ENCODE measurements at regions not wholly inside any gene's neighbourhood (a gene's known extent, or its start where the extent isn't known, plus 50 kb on each side); places are given as distances from the start of the nearest gene placed in this dataset.
A peak's percentile ranks its signal among the peaks of the same experiment; 100 is the strongest.

GRCh38 chr10:43944381-43945093 is 295.9 kb upstream of the ZNF32 start:
- H2AFZ ChIP-seq (ENCODE audit: low read length, unreplicated experiment) = no peak overlapping the region
- no peak overlapping the region for H3K27ac ChIP-seq (ENCODE audit: low read depth, low read length)
- no peaks in the 10 kb centered on the region for H3K79me2 ChIP-seq (ENCODE audit: control insufficient read depth, insufficient read depth, low read length, unreplicated experiment)
- H3K36me3 ChIP-seq (ENCODE audit: insufficient read depth, low read length) = no peaks in the 10 kb centered on the region
- no peaks in the 10 kb centered on the region for H3K4me1 ChIP-seq (ENCODE audit: control insufficient read depth, insufficient read depth, low read length, unreplicated experiment)
- no peaks in the 10 kb centered on the region for H3K27me3 ChIP-seq (ENCODE audit: insufficient read depth, low read length)
- no peak overlapping the region for H3K4me3 ChIP-seq (ENCODE audit: low read depth, low read length)

- no peaks in the 10 kb centered on the region for H3K79me2 ChIP-seq (ENCODE audit: control insufficient read depth, insufficient read depth, low read length, unreplicated experiment)
- no peaks in the 10 kb centered on the region for H3K36me3 ChIP-seq (ENCODE audit: insufficient read depth, low read length)
- no peak overlapping the region for H2AFZ ChIP-seq (ENCODE audit: low read length, unreplicated experiment)
- no peaks in the 10 kb centered on the region for H3K4me1 ChIP-seq (ENCODE audit: control insufficient read depth, insufficient read depth, low read length, unreplicated experiment)
- H3K27ac ChIP-seq (ENCODE audit: low read depth, low read length) = no peak overlapping the region
- no peaks in the 10 kb centered on the region for H3K27me3 ChIP-seq (ENCODE audit: insufficient read depth, low read length)
- H3K4me3 ChIP-seq (ENCODE audit: low read depth, low read length) = no peak overlapping the region
These were observed 295.2 kb upstream of the ZNF32 start for GRCh38 chr10:43943818-43944360.

DNA sequence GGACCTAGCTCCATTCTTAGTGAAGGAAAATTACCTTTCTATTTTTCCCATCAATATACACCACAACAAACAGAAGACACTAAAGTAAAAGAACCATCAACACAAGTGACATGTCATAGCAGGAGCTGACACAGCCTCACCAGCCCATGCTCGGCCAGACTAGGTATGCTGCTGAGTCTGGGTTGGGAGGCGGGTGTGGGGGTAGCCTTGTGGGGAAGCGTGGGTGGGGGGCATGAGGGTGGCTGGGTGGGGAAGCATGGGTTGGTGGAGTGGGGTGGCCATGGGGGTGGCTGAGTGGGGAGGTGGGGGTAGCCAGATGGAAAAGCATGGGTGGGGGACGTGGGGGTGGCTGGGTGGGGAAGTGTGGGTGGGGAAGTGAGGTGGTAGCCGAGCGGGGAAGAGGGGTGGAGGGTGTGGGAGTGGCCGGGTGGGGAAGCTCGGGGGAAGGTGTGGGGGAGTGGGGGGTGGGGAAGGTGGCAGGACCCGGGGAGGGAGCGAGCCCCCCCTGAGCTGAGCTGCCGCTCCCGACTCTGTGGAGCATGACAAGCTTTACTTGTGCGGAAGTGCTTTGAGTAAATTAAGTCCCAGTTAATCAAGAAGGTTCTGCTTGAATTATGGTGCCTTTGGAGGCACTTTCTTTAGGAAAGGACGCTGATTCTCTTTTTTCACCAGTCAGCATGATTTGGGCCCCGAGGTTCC is 294.6 kb upstream of the ZNF32 start:
- no peak overlapping the region for H2AFZ ChIP-seq (ENCODE audit: low read length, unreplicated experiment)
- no peak overlapping the region for H3K27ac ChIP-seq (ENCODE audit: low read depth, low read length)
- no peak overlapping the region for H3K4me3 ChIP-seq (ENCODE audit: low read depth, low read length)
- H3K36me3 ChIP-seq (ENCODE audit: insufficient read depth, low read length) = no peaks in the 10 kb centered on the region
- no peaks in the 10 kb centered on the region for H3K27me3 ChIP-seq (ENCODE audit: insufficient read depth, low read length)
- no peaks in the 10 kb centered on the region for H3K4me1 ChIP-seq (ENCODE audit: control insufficient read depth, insufficient read depth, low read length, unreplicated experiment)
- H3K79me2 ChIP-seq (ENCODE audit: control insufficient read depth, insufficient read depth, low read length, unreplicated experiment) = no peaks in the 10 kb centered on the region

- H2AFZ ChIP-seq (ENCODE audit: low read length, unreplicated experiment) = no peak overlapping the region
- no peaks in the 10 kb centered on the region for H3K36me3 ChIP-seq (ENCODE audit: insufficient read depth, low read length)
- H3K4me3 ChIP-seq (ENCODE audit: low read depth, low read length) = no peak overlapping the region
- no peaks in the 10 kb centered on the region for H3K4me1 ChIP-seq (ENCODE audit: control insufficient read depth, insufficient read depth, low read length, unreplicated experiment)
- H3K79me2 ChIP-seq (ENCODE audit: control insufficient read depth, insufficient read depth, low read length, unreplicated experiment) = no peaks in the 10 kb centered on the region
- H3K27me3 ChIP-seq (ENCODE audit: insufficient read depth, low read length) = no peaks in the 10 kb centered on the region
- no peak overlapping the region for H3K27ac ChIP-seq (ENCODE audit: low read depth, low read length)
These were observed 293.6 kb upstream of the ZNF32 start for GRCh38 chr10:43942096-43942850.

DNA sequence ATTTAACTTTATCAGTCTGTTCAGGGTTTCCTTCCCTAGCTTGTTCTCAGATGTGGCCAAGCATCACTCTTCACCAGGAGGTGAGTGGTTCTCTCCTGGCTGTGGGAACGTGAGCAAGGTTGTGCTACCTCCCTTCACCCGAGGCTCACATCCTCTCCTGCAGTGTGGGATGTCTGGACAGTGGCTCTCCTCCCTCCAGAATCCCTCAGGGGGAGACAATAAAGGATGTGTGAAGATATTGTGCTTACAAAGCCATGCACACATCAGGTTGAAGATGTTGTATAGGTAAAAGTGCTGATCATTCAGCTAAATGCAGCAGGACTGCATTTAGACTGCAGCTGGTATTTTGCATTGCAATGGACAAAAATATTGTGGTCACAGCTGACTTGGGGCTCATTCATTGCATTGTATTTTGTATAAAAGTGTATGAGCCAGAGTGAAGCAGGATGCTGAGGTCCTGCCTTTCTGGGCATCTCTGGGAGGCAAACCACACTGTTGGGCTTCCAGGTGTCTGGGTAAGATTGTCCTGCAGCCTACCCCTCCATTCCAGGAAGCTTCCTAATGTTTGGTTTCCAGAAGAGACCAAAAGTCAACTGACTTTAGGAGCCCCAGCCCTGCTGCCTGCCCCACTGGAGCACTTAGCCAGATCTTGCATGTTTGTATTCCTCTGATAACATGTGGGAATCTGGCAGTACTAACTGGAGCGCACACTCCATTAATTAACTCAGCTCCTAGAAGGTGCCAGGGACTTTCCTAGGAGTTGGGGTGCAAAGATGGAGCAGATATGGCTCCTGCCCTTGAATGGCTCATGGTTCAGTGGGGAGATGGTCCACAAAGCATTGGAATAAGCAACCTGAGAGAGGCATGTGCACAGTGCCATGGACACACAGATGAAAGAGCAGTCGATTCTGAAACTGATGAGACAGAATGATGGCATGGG is 292.5 kb upstream of the ZNF32 start:
- Histone ChIP-seq H3K27me3 (ENCODE audit: insufficient read depth, low read length) (no peaks in the 10 kb centered on the region), H2AFZ (ENCODE audit: low read length, unreplicated experiment) (no peak overlapping the region), H3K79me2 (ENCODE audit: control insufficient read depth, insufficient read depth, low read length, unreplicated experiment) (no peaks in the 10 kb centered on the region), H3K4me1 (ENCODE audit: control insufficient read depth, insufficient read depth, low read length, unreplicated experiment) (no peaks in the 10 kb centered on the region), H3K27ac (ENCODE audit: low read depth, low read length) (no peak overlapping the region), H3K36me3 (ENCODE audit: insufficient read depth, low read length) (no peaks in the 10 kb centered on the region), H3K4me3 (ENCODE audit: low read depth, low read length) (no peak overlapping the region)

GRCh38 chr10:43939939-43940820 is 291.5 kb upstream of the ZNF32 start:
- Histone ChIP-seq H3K4me1 (ENCODE audit: control insufficient read depth, insufficient read depth, low read length, unreplicated experiment) (no peaks in the 10 kb centered on the region), H2AFZ (ENCODE audit: low read length, unreplicated experiment) (no peak overlapping the region), H3K36me3 (ENCODE audit: insufficient read depth, low read length) (no peaks in the 10 kb centered on the region), H3K27me3 (ENCODE audit: insufficient read depth, low read length) (no peaks in the 10 kb centered on the region), H3K79me2 (ENCODE audit: control insufficient read depth, insufficient read depth, low read length, unreplicated experiment) (no peaks in the 10 kb centered on the region), H3K27ac (ENCODE audit: low read depth, low read length) (no peak overlapping the region), H3K4me3 (ENCODE audit: low read depth, low read length) (no peak overlapping the region)

DNA sequence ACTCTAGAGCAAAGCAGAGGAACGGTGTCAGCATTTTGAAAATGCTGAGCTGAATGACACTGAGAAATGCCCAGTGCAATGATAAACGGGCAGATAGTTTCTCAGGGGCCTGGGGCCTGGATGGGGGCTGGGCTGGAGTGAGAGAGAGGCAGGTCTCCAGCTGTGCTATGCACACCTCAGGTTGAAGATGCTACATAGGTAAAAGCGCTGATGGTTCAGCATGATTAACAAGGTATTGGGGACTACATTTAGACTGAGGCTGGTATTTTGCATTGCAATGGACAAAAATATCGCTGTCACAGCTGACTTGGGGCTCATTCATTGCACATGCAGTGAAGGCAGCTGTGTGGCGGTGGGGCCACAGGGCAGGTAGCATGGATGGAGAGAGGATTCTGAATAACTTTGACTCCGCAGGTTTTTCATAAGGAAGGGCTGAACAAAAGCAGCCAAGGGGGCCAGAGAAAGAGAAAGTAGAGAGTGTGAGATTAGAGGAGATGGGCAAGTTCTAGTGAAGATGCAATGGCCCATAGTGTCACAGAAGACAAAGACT is 290.8 kb upstream of the ZNF32 start:
- Histone ChIP-seq H3K27me3 (ENCODE audit: insufficient read depth, low read length) (no peaks in the 10 kb centered on the region), H3K79me2 (ENCODE audit: control insufficient read depth, insufficient read depth, low read length, unreplicated experiment) (no peaks in the 10 kb centered on the region), H3K4me3 (ENCODE audit: low read depth, low read length) (no peak overlapping the region), H3K4me1 (ENCODE audit: control insufficient read depth, insufficient read depth, low read length, unreplicated experiment) (no peaks in the 10 kb centered on the region), H3K36me3 (ENCODE audit: insufficient read depth, low read length) (no peaks in the 10 kb centered on the region), H3K27ac (ENCODE audit: low read depth, low read length) (no peak overlapping the region), H2AFZ (ENCODE audit: low read length, unreplicated experiment) (no peak overlapping the region)

GRCh38 chr10:43938810-43939209 is 290.1 kb upstream of the ZNF32 start:
- Histone ChIP-seq H3K79me2 (ENCODE audit: control insufficient read depth, insufficient read depth, low read length, unreplicated experiment) (no peaks in the 10 kb centered on the region), H3K4me1 (ENCODE audit: control insufficient read depth, insufficient read depth, low read length, unreplicated experiment) (no peaks in the 10 kb centered on the region), H3K27ac (ENCODE audit: low read depth, low read length) (no peak overlapping the region), H3K36me3 (ENCODE audit: insufficient read depth, low read length) (no peaks in the 10 kb centered on the region), H2AFZ (ENCODE audit: low read length, unreplicated experiment) (no peak overlapping the region), H3K27me3 (ENCODE audit: insufficient read depth, low read length) (no peaks in the 10 kb centered on the region), H3K4me3 (ENCODE audit: low read depth, low read length) (no peak overlapping the region)

- H3K4me1 ChIP-seq (ENCODE audit: control insufficient read depth, insufficient read depth, low read length, unreplicated experiment) = peaks cover 17% of the 10 kb centered on the region
- H3K27ac ChIP-seq (ENCODE audit: low read depth, low read length) = peak overlapping the region; percentile 86
- peak overlapping the region; percentile 63 for H2AFZ ChIP-seq (ENCODE audit: low read length, unreplicated experiment)
These were observed 282.7 kb upstream of the ZNF32 start for GRCh38 chr10:43931308-43931930.

More at GRCh38 chr10:43931308-43931930, 282.7 kb upstream of the ZNF32 start:
- Histone ChIP-seq H3K79me2 (ENCODE audit: control insufficient read depth, insufficient read depth, low read length, unreplicated experiment) (no peaks in the 10 kb centered on the region), H3K4me3 (ENCODE audit: low read depth, low read length) (0 out of 2 replicates have a peak overlapping the region, but pooled peaks have one; percentile 21), H3K36me3 (ENCODE audit: insufficient read depth, low read length) (no peaks in the 10 kb centered on the region), H3K27me3 (ENCODE audit: insufficient read depth, low read length) (no peaks in the 10 kb centered on the region)

Measured in ACC112 (cell line).